ENCODE measurements at regions not wholly inside any gene's neighbourhood (a gene's known extent, or its start where the extent isn't known, plus 50 kb on each side); places are given as distances from the start of the nearest gene placed in this dataset.

DNA sequence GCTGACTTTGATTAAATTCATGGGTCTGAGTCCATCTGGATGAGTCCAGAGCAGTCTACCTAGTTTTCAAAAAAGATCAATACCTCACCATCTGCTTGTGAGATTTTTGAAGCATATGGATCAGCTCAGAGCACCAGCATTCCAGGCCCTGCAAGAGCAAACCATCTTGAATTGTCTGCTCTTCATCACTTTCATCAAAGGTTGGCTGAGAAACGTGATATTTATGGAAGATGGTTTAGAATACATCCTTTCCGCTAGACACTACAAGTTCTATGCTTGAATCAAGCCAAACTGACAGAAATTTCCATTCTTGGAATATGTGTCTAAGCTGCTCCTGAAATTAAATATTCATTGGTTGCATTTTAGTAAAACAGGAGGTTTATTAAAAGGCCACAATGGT lies 190.3 kb downstream of the KCNRG start:
- intact Hi-C loops (cut with DNase I), result no loop called here
- Histone ChIP-seq H3K9me3 (no peaks in the 10 kb centered on the region), H3K36me3 (no peaks in the 10 kb centered on the region), H3K4me1 (peaks cover 0 to 9% (median 0%) of the 10 kb centered on the region in 4 donors), H3K27me3 (no peaks in the 10 kb centered on the region), H3K27ac (no peak overlapping the region), H3K4me3 (no peak overlapping the region)
- ATAC-seq (no peak), DNase-seq (no peak)
- WGBS (ENCODE audit: insufficient coverage, low coverage, low lambda C conversion rate, missing lambda C conversion rate), result 86% methylated on average over 2 of the region's 2 CpGs
- no peak for TF ChIP-seq POLR2A (IDR thresholded peaks at IDR 0.05)
- TF ChIP-seq, protein P1, sequence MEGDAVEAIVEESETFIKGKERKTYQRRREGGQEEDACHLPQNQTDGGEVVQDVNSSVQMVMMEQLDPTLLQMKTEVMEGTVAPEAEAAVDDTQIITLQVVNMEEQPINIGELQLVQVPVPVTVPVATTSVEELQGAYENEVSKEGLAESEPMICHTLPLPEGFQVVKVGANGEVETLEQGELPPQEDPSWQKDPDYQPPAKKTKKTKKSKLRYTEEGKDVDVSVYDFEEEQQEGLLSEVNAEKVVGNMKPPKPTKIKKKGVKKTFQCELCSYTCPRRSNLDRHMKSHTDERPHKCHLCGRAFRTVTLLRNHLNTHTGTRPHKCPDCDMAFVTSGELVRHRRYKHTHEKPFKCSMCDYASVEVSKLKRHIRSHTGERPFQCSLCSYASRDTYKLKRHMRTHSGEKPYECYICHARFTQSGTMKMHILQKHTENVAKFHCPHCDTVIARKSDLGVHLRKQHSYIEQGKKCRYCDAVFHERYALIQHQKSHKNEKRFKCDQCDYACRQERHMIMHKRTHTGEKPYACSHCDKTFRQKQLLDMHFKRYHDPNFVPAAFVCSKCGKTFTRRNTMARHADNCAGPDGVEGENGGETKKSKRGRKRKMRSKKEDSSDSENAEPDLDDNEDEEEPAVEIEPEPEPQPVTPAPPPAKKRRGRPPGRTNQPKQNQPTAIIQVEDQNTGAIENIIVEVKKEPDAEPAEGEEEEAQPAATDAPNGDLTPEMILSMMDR (IDR thresholded peaks at IDR 0.05), result no peak

DNA sequence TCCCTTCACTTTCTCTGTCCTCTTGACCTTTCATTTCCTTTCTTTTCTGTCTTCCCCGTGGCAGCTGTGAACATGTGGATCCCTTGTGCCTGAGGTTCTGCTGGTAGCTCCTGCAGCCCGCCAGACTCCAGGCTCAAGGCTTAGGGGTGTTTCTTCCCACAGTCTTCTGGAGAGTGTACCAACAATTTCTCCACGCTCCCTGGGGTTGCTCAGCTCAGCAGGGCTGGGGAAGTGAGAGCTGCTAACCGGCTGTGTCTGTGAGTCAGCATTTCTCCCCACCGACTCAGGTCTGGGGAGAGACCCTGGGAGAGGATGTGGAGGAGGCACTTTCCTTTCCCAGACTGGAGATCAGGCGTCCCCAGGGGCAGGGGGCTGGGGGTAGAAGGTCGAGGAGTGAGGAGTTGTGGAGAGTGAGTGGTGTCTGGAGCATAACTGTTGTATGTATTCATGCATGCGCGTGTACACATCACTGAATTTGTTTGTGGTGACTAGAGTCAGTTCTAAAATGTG lies 193.6 kb downstream of the KCNRG start:
- Histone ChIP-seq H3K9me3 (no peaks in the 10 kb centered on the region), H3K4me1 (peaks cover 0 to 9% (median 0%) of the 10 kb centered on the region in 4 donors), H3K36me3 (no peaks in the 10 kb centered on the region), H3K27me3 (no peaks in the 10 kb centered on the region), H3K4me3 (peak overlapping the region; percentile 20 to 45 (median 35)), H3K27ac (no peak overlapping the region)
- TF ChIP-seq, protein P1 (IDR thresholded peaks at IDR 0.05), result no peak
- no peak for TF ChIP-seq POLR2A (IDR thresholded peaks at IDR 0.05)
- WGBS (ENCODE audit: insufficient coverage, low coverage, low lambda C conversion rate, missing lambda C conversion rate), result 19% methylated on average over 8 of the region's 9 CpGs
- intact Hi-C loops (cut with DNase I), result no loop called here
- DNase-seq, result peak in 2 of 3 donors; percentile 42 to 70
- peak; percentile 84 to 91 (median 86) for ATAC-seq

DNA sequence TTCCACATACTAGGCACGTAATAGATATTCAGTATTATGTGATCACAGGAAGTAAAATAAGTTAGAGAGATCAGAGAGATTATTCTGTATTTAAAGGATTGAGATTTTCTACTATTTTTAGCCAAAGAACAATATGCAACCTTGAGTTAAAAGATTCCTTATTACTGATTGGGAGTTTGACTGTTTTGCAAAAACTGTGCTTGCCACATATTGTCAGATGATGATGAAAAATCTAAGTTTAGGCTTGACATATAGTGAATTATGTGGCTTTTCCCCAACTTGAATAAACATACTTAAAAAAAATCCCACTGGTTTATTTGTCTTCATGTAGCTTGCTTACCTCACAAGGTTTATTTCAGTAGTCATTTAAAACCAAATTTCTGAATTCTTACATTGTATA lies 194.4 kb downstream of the KCNRG start:
- ATAC-seq, result no peak
- 48% methylated on average over 1 of the region's 1 CpG for WGBS (ENCODE audit: insufficient coverage, low coverage, low lambda C conversion rate, missing lambda C conversion rate)

DNA sequence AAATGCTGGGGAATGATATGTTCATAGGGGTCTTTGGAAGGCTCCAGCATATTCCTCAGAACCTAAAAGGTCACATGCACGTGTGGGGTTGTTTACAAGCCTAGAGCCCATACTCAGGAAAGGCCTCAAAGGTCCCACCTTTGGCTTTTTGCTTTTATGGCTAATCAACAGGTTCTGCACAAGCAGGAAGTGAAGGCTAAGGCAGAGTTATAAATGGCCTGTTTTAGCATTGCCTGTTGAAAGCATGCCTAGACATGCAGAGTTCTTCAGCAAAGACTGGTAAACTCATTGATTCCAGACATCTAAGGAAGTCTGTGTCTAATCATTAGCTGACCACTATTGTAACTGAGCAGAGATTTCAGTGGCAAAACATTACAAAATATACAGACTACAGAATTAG lies 198.3 kb downstream of the KCNRG start:
- Histone ChIP-seq H3K36me3 (no peaks in the 10 kb centered on the region), H3K27ac (no peak overlapping the region), H3K4me3 (no peak overlapping the region), H3K4me1 (peaks cover 0 to 3% (median 0%) of the 10 kb centered on the region in 4 donors), H3K27me3 (no peaks in the 10 kb centered on the region), H3K9me3 (no peaks in the 10 kb centered on the region)
- no peak for ATAC-seq
- no peak for DNase-seq
- WGBS (ENCODE audit: insufficient coverage, low coverage, low lambda C conversion rate, missing lambda C conversion rate), result 0% methylated on average over 1 of the region's 1 CpG
- intact Hi-C loops (cut with DNase I), result no loop called here
- TF ChIP-seq, protein P1 (IDR thresholded peaks at IDR 0.05), result no peak
- TF ChIP-seq POLR2A (IDR thresholded peaks at IDR 0.05), result no peak

More for the DNA sequence above, 194.4 kb downstream of the KCNRG start:
- H3K27ac ChIP-seq, result no peak overlapping the region
- H3K36me3 ChIP-seq, result no peaks in the 10 kb centered on the region
- peaks cover 0 to 9% (median 0%) of the 10 kb centered on the region in 4 donors for H3K4me1 ChIP-seq
- no peaks in the 10 kb centered on the region for H3K9me3 ChIP-seq
- DNase-seq, result no peak
- no peaks in the 10 kb centered on the region for H3K27me3 ChIP-seq
- intact Hi-C loops (cut with DNase I), result no loop called here
- TF ChIP-seq, protein P1 (IDR thresholded peaks at IDR 0.05), result no peak
- TF ChIP-seq POLR2A (IDR thresholded peaks at IDR 0.05), result no peak
- no peak overlapping the region for H3K4me3 ChIP-seq

DNA sequence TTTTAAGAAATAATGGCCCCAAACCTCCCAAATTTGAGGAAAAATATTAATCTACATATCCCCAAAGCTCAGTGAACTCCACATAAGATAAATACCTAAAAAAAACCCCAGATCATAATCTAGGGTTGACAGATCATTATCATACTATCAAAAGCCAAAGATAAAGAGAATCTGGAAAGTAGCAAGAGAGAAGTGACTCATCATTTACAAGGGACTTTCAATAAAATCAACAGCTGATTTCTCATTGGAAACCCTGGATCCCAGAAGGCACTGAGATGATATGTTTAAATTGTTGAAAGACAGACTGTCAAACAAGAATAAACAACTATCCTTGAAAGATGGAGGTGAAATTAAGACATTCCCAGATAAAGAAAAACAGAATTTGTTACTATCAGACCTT lies 199.3 kb downstream of the KCNRG start:
- H3K9me3 ChIP-seq, result no peaks in the 10 kb centered on the region
- no peaks in the 10 kb centered on the region for H3K4me1 ChIP-seq
- no peak overlapping the region for H3K4me3 ChIP-seq
- DNase-seq (no peak), ATAC-seq (no peak)
- H3K27me3 ChIP-seq, result no peaks in the 10 kb centered on the region
- H3K27ac ChIP-seq, result no peak overlapping the region
- TF ChIP-seq POLR2A (IDR thresholded peaks at IDR 0.05), result no peak
- TF ChIP-seq, protein P1 (IDR thresholded peaks at IDR 0.05), result no peak
- H3K36me3 ChIP-seq, result no peaks in the 10 kb centered on the region
- intact Hi-C loops (cut with DNase I), result no loop called here
